ENCODE measurements at regions not wholly inside any gene's neighbourhood (a gene's known extent, or its start where the extent isn't known, plus 50 kb on each side); places are given as distances from the start of the nearest gene placed in this dataset.

- CTCF ChIA-PET = no interaction called here
- in situ Hi-C loops (cut with HindIII; ENCODE audit: low pct_unique_long_range_greater_than_20kb, low sequenced_read_pairs) (no loop called here), intact Hi-C loops (cut with micrococcal nuclease; ENCODE audit: unreplicated experiment) (no loop called here)
- POLR2A ChIA-PET = no interaction called here
- no peaks in the 10 kb centered on the region for H3K36me3 ChIP-seq (ENCODE audit: control insufficient read depth, insufficient read depth, low read length)
- H3K27me3 ChIP-seq (ENCODE audit: control insufficient read depth, insufficient read depth, low read length) = no peaks in the 10 kb centered on the region
- BruUV-seq (replicated peaks) = no TSS peak
- no peaks in the 10 kb centered on the region for H3K9me3 ChIP-seq (ENCODE audit: control insufficient read depth, insufficient read depth, low read depth, low read length)
- no peak overlapping the region for H3K27ac ChIP-seq (ENCODE audit: low read length)
- DNase-seq (ENCODE audit: low read depth, low spot score) = no peak
- TF ChIP-seq REST (IDR thresholded peaks at IDR 0.05; ENCODE audit: insufficient read depth in 1 of 2, low read depth in 2 of 2, low read length in 1 of 2) (no peak), TCF7L2 (IDR thresholded peaks at IDR 0.05; ENCODE audit: low read depth, low read length) (no peak), CTCF (IDR thresholded peaks at IDR 0.05) (no peak), POLR2AphosphoS5 (IDR thresholded peaks at IDR 0.05; ENCODE audit: low read depth, low read length) (no peak), SIN3A (IDR thresholded peaks at IDR 0.05; ENCODE audit: borderline replicate concordance, insufficient read depth, low read depth, low read length) (no peak)
- no peaks in the 10 kb centered on the region for H3K4me1 ChIP-seq (ENCODE audit: control insufficient read depth, insufficient read depth, low read length)
- no peak for ATAC-seq
- H3K4me3 ChIP-seq (ENCODE audit: low read depth in 2 of 2, low read length in 2 of 2) = no peak overlapping the region
Measured at GRCh38 chr10:88170628-88171027, 307.2 kb downstream of the PTEN start.

GRCh38 chr10:88172159-88172558 is 308.7 kb downstream of the PTEN start:
- DNase-seq (ENCODE audit: low read depth, low spot score) (no peak), ATAC-seq (no peak)
- Histone ChIP-seq H3K4me1 (ENCODE audit: control insufficient read depth, insufficient read depth, low read length) (no peaks in the 10 kb centered on the region), H3K27me3 (ENCODE audit: control insufficient read depth, insufficient read depth, low read length) (no peaks in the 10 kb centered on the region), H3K9me3 (ENCODE audit: control insufficient read depth, insufficient read depth, low read depth, low read length) (no peaks in the 10 kb centered on the region), H3K27ac (ENCODE audit: low read length) (no peak overlapping the region), H3K36me3 (ENCODE audit: control insufficient read depth, insufficient read depth, low read length) (no peaks in the 10 kb centered on the region), H3K4me3 (ENCODE audit: low read depth in 2 of 2, low read length in 2 of 2) (no peak overlapping the region)
- ChIA-PET POLR2A (no interaction called here), CTCF (no interaction called here)
- in situ Hi-C loops (cut with HindIII; ENCODE audit: low pct_unique_long_range_greater_than_20kb, low sequenced_read_pairs) (no loop called here), intact Hi-C loops (cut with micrococcal nuclease; ENCODE audit: unreplicated experiment) (no loop called here)
- no TSS peak for BruUV-seq (replicated peaks)
- no peak for TF ChIP-seq REST (IDR thresholded peaks at IDR 0.05; ENCODE audit: insufficient read depth in 1 of 2, low read depth in 2 of 2, low read length in 1 of 2)
- TF ChIP-seq SIN3A (IDR thresholded peaks at IDR 0.05; ENCODE audit: borderline replicate concordance, insufficient read depth, low read depth, low read length) = no peak
- no peak for TF ChIP-seq TCF7L2 (IDR thresholded peaks at IDR 0.05; ENCODE audit: low read depth, low read length)

Data from Panc1 (cell line).